ENCODE measurements at regions not wholly inside any gene's neighbourhood (a gene's known extent, or its start where the extent isn't known, plus 50 kb on each side); places are given as distances from the start of the nearest gene placed in this dataset.

DNA sequence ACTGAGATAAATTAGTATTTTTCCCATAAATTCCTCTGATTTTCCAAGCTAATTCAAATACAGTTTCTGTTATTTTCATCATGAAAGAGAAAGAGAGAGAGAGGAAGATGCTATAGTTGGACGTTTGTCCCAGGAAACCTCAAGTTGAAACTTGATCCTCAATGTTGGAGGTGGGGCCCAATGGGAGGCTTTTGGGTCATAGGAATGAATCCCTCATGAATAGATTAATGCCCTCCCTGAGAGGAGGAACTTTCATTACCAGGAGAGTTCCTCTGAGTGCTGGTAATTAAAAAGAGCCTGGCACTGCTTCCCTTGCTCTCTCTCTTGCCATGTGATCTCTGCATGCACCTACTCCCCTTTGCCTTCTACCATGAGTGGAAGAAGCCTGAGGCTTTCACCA, 189.9 kb upstream of the SMC2 start:
- H2AFZ ChIP-seq (ENCODE audit: low read length), result no peak overlapping the region
- no peaks in the 10 kb centered on the region for H3K4me1 ChIP-seq (ENCODE audit: insufficient read depth, low read length)
- H3K4me3 ChIP-seq (ENCODE audit: insufficient read depth, low read length), result no peak overlapping the region
- H3K27me3 ChIP-seq (ENCODE audit: insufficient read depth, low read length), result no peaks in the 10 kb centered on the region
- no peak overlapping the region for H3K4me2 ChIP-seq (ENCODE audit: insufficient read depth, low read length)
- TF ChIP-seq, protein P1, sequence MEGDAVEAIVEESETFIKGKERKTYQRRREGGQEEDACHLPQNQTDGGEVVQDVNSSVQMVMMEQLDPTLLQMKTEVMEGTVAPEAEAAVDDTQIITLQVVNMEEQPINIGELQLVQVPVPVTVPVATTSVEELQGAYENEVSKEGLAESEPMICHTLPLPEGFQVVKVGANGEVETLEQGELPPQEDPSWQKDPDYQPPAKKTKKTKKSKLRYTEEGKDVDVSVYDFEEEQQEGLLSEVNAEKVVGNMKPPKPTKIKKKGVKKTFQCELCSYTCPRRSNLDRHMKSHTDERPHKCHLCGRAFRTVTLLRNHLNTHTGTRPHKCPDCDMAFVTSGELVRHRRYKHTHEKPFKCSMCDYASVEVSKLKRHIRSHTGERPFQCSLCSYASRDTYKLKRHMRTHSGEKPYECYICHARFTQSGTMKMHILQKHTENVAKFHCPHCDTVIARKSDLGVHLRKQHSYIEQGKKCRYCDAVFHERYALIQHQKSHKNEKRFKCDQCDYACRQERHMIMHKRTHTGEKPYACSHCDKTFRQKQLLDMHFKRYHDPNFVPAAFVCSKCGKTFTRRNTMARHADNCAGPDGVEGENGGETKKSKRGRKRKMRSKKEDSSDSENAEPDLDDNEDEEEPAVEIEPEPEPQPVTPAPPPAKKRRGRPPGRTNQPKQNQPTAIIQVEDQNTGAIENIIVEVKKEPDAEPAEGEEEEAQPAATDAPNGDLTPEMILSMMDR (IDR thresholded peaks at IDR 0.05; ENCODE audit: extremely low read depth, low read depth, low read length), result no peak
- no peaks in the 10 kb centered on the region for H3K9me3 ChIP-seq (ENCODE audit: low read depth, low read length)
- H3K79me2 ChIP-seq (ENCODE audit: insufficient read depth, low read length), result no peaks in the 10 kb centered on the region
- H3K36me3 ChIP-seq (ENCODE audit: insufficient read depth, low read length), result no peaks in the 10 kb centered on the region
- DNase-seq (ENCODE audit: insufficient read length, low spot score, missing footprints), result no peak
- H3K27ac ChIP-seq (ENCODE audit: low read depth, low read length), result no peak overlapping the region
- H4K20me1 ChIP-seq (ENCODE audit: insufficient read depth, low read length), result no peaks in the 10 kb centered on the region

DNA sequence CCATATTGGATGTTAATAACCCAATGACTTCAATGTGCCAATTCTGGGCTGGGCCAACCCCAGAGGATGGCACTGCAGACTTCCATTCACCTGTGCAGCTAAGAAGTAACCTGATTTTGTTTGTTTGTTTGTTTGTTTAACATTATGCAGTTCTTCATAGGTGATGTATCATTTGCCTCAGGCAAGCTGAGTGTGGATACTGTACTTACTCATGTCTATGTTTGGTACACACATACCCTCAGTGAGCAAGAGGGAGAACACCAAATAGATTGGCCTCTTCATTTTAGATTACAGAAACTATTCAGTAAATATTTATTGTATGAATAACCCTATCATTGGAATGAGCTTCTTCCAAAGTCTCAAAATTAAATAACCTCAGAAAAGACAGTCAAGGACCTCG, 180.2 kb upstream of the SMC2 start:
- Histone ChIP-seq H3K27ac (ENCODE audit: low read depth, low read length) (no peak overlapping the region), H4K20me1 (ENCODE audit: insufficient read depth, low read length) (no peaks in the 10 kb centered on the region), H3K36me3 (ENCODE audit: insufficient read depth, low read length) (no peaks in the 10 kb centered on the region), H3K27me3 (ENCODE audit: insufficient read depth, low read length) (no peaks in the 10 kb centered on the region), H3K4me1 (ENCODE audit: insufficient read depth, low read length) (no peaks in the 10 kb centered on the region), H3K79me2 (ENCODE audit: insufficient read depth, low read length) (no peaks in the 10 kb centered on the region), H3K9me3 (ENCODE audit: low read depth, low read length) (peaks cover 2% of the 10 kb centered on the region), H3K4me2 (ENCODE audit: insufficient read depth, low read length) (no peak overlapping the region), H3K4me3 (ENCODE audit: insufficient read depth, low read length) (no peak overlapping the region), H2AFZ (ENCODE audit: low read length) (no peak overlapping the region)
- no peak for DNase-seq (ENCODE audit: insufficient read length, low spot score, missing footprints)
- TF ChIP-seq, protein P1 (IDR thresholded peaks at IDR 0.05; ENCODE audit: extremely low read depth, low read depth, low read length), result no peak

DNA sequence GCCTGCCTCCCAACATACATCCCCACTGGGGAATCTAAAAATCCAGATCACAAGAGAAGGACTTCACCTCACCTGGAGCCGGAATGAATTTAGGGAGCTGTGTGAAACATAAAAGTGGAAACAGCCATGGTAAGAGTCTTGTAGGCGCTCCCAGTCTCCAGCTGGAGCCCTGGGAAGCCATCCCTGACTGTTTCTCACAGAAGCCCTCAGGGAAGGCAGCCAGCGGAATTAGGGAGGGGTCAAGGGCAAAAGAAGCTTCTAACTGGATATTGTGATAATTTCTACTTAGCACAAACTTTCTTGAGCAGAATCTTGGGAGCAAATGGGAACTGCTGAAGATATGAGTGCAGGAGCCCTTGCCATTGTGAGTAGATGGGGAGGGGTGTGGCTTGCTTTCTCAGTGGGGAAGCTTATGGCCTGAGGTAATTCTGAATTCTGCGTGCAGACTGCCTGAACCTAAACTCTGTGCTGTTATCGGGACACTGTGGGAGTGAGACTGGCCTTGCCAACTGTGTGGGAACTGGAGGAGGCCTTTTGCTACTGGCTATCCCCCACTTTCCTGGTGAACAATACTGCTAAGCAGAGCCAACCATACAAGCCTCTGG, 174.4 kb upstream of the SMC2 start:
- Histone ChIP-seq H2AFZ (ENCODE audit: low read length) (no peak overlapping the region), H3K4me1 (ENCODE audit: insufficient read depth, low read length) (no peaks in the 10 kb centered on the region), H3K27ac (ENCODE audit: low read depth, low read length) (no peak overlapping the region), H3K4me2 (ENCODE audit: insufficient read depth, low read length) (no peak overlapping the region), H3K27me3 (ENCODE audit: insufficient read depth, low read length) (no peaks in the 10 kb centered on the region), H3K36me3 (ENCODE audit: insufficient read depth, low read length) (no peaks in the 10 kb centered on the region), H4K20me1 (ENCODE audit: insufficient read depth, low read length) (no peaks in the 10 kb centered on the region), H3K9me3 (ENCODE audit: low read depth, low read length) (no peaks in the 10 kb centered on the region), H3K79me2 (ENCODE audit: insufficient read depth, low read length) (no peaks in the 10 kb centered on the region), H3K4me3 (ENCODE audit: insufficient read depth, low read length) (no peak overlapping the region)
- no peak for DNase-seq (ENCODE audit: insufficient read length, low spot score, missing footprints)
- TF ChIP-seq, protein P1 (IDR thresholded peaks at IDR 0.05; ENCODE audit: extremely low read depth, low read depth, low read length), result no peak

DNA sequence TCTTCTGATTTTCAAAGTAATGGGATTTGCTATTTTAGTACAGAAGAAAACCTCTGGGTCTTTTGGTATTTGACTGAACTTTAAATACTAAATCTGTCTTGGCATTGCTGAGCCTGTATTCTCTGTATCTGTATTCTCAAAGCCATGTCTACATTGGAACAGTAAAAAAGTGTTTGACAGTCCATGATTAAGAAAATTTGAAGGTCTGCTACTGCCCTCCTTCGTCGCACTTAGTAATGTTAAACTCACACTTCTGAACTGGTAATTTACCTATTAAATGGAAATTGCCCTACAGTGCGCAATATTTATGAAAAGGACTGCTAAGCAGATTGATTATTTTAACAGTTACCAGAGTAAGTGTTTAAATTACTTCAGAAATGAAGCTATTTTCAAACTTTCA, 165.7 kb upstream of the SMC2 start:
- no peaks in the 10 kb centered on the region for H4K20me1 ChIP-seq (ENCODE audit: insufficient read depth, low read length)
- H3K79me2 ChIP-seq (ENCODE audit: insufficient read depth, low read length), result no peaks in the 10 kb centered on the region
- no peak overlapping the region for H3K4me3 ChIP-seq (ENCODE audit: insufficient read depth, low read length)
- no peaks in the 10 kb centered on the region for H3K27me3 ChIP-seq (ENCODE audit: insufficient read depth, low read length)
- no peak overlapping the region for H3K4me2 ChIP-seq (ENCODE audit: insufficient read depth, low read length)
- TF ChIP-seq, protein P1 (IDR thresholded peaks at IDR 0.05; ENCODE audit: extremely low read depth, low read depth, low read length), result no peak
- H3K9me3 ChIP-seq (ENCODE audit: low read depth, low read length), result no peaks in the 10 kb centered on the region
- no peaks in the 10 kb centered on the region for H3K4me1 ChIP-seq (ENCODE audit: insufficient read depth, low read length)
- DNase-seq (ENCODE audit: insufficient read length, low spot score, missing footprints), result no peak
- H3K27ac ChIP-seq (ENCODE audit: low read depth, low read length), result no peak overlapping the region
- H2AFZ ChIP-seq (ENCODE audit: low read length), result no peak overlapping the region
- H3K36me3 ChIP-seq (ENCODE audit: insufficient read depth, low read length), result no peaks in the 10 kb centered on the region
